H1 (cell line): ENCODE measurements at regions not wholly inside any gene's neighbourhood (a gene's known extent, or its start where the extent isn't known, plus 50 kb on each side); places are given as distances from the start of the nearest gene placed in this dataset.

Experiments
- JUN ChIP-seq: IDR thresholded peaks from 2 replicates; pipeline ENCODE4 v1.6.1; 2011; ENCODE audit warnings: low read depth, mild to moderate bottlenecking, improper control_type of control experiment, low read length

GRCh38 chr7:89605362-89605761 is 548.9 kb upstream of the STEAP1 start (continued):
- TF ChIP-seq JUN = no peak
